Liver (tissue), 3 donors: ENCODE measurements at regions not wholly inside any gene's neighbourhood (a gene's known extent, or its start where the extent isn't known, plus 50 kb on each side); places are given as distances from the start of the nearest gene placed in this dataset.

Experiments
- FOXA1 ChIP-seq: IDR thresholded peaks from 2 replicates; pipeline ENCODE4 v1.6.1; 2016; ENCODE audit warnings: antibody characterized with exemption
- MAX ChIP-seq: IDR thresholded peaks from 2 replicates; pipeline ENCODE4 v1.6.1; 2016; ENCODE audit warnings: antibody characterized with exemption
- RAD21 ChIP-seq, 2 donors: IDR thresholded peaks; 2 replicates each; pipeline ENCODE4 v1.6.1; 2016; ENCODE audit warnings: antibody characterized with exemption in 2 of 2, mild to moderate bottlenecking in 2 of 2
- SP1 ChIP-seq: IDR thresholded peaks from 2 replicates; pipeline ENCODE4 v1.6.1; 2018; ENCODE audit warnings: antibody characterized with exemption, mild to moderate bottlenecking
- TAF1 ChIP-seq: conservative IDR thresholded peaks from 2 replicates; pipeline ENCODE4 v1.6.1; 2016; ENCODE audit warnings: antibody characterized with exemption, mild to moderate bottlenecking
- ZBTB33 ChIP-seq: IDR thresholded peaks from 2 replicates; pipeline ENCODE4 v1.6.1; 2016; ENCODE audit warnings: antibody characterized with exemption
- TF ChIP-seq, protein P1 (sequence below): IDR thresholded peaks from 2 replicates; pipeline ENCODE4 v1.6.1; 2016; ENCODE audit warnings: antibody characterized with exemption, mild to moderate bottlenecking
- TF ChIP-seq, protein P2 (sequence below): fragments of 150-350 bp; IDR thresholded peaks from 2 replicates; pipeline ENCODE4 v1.5.1; 2017; ENCODE audit warnings: improper control_type of control experiment, low read depth, low read length; ENCODE audit not compliant: missing input control
- donor health status: healthy.
- donor health status: healthy.

DNA sequence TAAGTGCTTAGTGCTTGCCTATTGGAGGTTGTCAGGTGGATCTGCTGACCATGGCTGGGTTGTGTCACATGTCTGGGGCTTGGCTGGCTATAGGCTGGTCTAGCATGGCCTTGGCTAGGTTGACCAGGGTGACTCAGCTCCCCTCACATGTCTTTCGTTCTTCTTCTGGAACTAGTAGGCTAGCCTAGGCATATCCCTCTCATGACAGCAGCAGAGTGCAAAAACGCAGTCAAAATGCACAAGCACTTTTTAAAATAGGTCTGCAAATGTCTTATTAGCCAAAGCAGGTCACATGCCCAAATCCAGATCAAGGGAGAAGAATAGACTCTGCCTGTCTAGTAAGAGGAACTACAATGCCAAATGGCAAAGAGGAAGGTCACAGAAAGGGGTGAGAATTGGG, 179.7 kb upstream of the ACVR2A start:
- TF ChIP-seq, protein P1, sequence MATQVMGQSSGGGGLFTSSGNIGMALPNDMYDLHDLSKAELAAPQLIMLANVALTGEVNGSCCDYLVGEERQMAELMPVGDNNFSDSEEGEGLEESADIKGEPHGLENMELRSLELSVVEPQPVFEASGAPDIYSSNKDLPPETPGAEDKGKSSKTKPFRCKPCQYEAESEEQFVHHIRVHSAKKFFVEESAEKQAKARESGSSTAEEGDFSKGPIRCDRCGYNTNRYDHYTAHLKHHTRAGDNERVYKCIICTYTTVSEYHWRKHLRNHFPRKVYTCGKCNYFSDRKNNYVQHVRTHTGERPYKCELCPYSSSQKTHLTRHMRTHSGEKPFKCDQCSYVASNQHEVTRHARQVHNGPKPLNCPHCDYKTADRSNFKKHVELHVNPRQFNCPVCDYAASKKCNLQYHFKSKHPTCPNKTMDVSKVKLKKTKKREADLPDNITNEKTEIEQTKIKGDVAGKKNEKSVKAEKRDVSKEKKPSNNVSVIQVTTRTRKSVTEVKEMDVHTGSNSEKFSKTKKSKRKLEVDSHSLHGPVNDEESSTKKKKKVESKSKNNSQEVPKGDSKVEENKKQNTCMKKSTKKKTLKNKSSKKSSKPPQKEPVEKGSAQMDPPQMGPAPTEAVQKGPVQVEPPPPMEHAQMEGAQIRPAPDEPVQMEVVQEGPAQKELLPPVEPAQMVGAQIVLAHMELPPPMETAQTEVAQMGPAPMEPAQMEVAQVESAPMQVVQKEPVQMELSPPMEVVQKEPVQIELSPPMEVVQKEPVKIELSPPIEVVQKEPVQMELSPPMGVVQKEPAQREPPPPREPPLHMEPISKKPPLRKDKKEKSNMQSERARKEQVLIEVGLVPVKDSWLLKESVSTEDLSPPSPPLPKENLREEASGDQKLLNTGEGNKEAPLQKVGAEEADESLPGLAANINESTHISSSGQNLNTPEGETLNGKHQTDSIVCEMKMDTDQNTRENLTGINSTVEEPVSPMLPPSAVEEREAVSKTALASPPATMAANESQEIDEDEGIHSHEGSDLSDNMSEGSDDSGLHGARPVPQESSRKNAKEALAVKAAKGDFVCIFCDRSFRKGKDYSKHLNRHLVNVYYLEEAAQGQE, result no peak
- TF ChIP-seq FOXA1 (no peak), ZBTB33 (no peak), RAD21 (IDR thresholded peaks at IDR 0.05) (no peak), MAX (no peak), SP1 (no peak), TAF1 (no peak)
- TF ChIP-seq, protein P2, sequence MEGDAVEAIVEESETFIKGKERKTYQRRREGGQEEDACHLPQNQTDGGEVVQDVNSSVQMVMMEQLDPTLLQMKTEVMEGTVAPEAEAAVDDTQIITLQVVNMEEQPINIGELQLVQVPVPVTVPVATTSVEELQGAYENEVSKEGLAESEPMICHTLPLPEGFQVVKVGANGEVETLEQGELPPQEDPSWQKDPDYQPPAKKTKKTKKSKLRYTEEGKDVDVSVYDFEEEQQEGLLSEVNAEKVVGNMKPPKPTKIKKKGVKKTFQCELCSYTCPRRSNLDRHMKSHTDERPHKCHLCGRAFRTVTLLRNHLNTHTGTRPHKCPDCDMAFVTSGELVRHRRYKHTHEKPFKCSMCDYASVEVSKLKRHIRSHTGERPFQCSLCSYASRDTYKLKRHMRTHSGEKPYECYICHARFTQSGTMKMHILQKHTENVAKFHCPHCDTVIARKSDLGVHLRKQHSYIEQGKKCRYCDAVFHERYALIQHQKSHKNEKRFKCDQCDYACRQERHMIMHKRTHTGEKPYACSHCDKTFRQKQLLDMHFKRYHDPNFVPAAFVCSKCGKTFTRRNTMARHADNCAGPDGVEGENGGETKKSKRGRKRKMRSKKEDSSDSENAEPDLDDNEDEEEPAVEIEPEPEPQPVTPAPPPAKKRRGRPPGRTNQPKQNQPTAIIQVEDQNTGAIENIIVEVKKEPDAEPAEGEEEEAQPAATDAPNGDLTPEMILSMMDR, result no peak
